NCI-H2029 treated with DMSO at 0.1 percent for 48 hours (cell line): ENCODE measurements at regions not wholly inside any gene's neighbourhood (a gene's known extent, or its start where the extent isn't known, plus 50 kb on each side); places are given as distances from the start of the nearest gene placed in this dataset.

ENCODE experiments used
- DNase-seq: peaks from one replicate; lab custom pipeline; 2025; lab: John Stamatoyannopoulos, UW

DNA sequence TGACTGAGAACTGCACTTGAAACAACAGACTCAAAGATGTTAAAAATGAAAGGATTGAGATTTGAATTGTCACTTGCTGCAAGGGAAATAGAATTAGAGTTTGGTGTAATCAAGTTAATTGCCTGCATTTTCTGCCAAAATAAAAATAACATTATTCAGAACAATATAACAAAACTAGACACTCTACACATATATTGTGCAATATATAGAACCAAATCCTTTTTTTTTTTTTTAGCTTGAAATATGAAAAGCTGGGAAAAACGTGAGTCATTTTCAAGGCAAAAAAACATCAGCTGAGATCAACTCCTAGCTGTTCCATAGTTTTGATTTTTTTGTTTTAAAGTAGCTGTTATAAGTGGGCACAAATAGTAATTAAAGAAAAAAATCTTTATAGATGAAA is 561.5 kb downstream of the DNAJB9 start:
- DNase-seq: no peak

GRCh38 chr7:109136893-109137292 is 567.2 kb downstream of the DNAJB9 start:
- DNase-seq: no peak

DNA sequence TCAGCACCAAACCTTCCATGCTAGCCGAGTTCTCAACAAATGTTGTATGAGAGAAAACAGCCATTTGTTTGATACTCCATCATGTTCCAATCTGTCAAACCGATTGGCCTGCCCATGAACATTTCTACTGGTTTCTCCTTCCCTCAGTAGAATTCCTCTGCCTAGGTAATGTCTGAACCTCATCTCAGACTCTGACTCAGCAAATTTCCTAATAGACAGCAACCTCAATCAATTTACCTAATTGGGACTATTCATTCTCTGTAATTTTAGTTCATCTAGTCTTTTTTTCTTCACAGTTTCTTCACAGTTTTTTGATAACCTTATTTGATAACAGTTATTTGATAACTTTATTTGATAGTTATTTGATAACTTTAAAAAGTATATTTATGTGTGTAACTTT is 585.1 kb downstream of the DNAJB9 start:
- no peak for DNase-seq

DNA sequence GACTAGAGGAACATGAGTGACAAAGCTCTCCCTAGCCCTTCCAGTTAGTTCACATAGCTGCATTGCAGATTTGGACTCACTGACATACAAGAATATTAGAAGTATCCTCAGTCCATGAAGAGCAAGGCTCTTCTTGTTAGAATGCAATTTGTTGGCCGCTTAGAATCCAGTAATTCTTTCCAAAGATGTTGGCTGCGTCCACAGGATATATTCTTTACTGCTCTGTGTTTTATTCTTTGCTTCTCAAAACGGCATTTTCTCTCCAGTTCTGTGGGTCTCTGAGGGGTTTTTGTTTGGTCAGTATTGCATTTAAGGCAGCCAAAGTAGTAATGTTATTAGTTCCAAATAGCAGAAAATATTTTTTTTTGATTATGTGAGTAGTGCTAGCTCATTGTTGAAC is 588.6 kb downstream of the DNAJB9 start:
- no peak for DNase-seq

DNA sequence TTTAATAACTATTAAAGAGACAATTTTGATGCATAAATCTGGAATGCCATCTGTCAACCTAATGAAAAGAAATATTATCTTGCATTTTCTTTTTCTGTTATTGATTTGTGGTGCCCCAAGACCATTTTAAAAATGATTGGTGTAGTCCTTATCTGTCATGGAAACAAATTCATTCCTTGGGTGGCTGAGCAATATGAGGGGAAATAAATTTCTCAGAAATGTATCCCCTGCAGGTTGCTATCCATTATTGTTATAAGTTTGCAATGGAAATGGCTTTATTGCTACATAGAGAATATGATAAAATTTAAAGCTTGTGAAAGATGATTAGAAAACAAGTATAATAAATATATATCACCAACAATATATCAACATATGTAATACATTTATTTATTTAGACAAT is 607.0 kb downstream of the DNAJB9 start:
- no peak for DNase-seq

- no peak for DNase-seq
These were observed 608.7 kb downstream of the DNAJB9 start for GRCh38 chr7:109178342-109178741.

- DNase-seq: no peak
These were observed 609.9 kb downstream of the DNAJB9 start for GRCh38 chr7:109179601-109180000.

DNA sequence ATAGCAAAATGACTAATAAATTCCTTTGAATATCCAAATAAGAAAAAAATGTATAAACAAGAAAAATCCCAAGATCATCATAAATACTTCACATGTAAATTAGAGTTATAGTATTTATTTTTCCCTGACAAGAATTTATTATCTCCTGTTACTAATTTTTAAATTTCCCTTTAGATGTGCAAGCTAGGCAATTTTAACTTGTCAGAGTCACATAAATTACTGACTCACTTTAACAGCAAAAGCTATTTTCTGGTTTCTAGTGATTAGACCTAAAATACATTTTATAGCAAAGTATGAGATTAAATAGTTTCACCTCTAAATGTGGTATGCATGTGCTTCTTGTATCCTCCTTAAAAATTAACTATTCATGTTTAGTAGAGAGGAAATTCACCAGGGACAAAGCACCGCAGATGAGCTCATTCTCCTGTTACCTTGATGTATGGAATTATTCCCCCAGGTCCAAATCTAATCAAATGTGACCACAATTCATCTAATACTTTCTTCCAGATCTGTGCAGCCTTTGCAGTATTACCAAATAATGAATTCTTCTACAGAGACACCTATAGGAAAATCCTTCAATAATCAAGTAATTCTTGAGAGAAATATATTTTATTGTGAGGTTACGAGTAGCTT is 621.2 kb downstream of the DNAJB9 start:
- no peak for DNase-seq

DNA sequence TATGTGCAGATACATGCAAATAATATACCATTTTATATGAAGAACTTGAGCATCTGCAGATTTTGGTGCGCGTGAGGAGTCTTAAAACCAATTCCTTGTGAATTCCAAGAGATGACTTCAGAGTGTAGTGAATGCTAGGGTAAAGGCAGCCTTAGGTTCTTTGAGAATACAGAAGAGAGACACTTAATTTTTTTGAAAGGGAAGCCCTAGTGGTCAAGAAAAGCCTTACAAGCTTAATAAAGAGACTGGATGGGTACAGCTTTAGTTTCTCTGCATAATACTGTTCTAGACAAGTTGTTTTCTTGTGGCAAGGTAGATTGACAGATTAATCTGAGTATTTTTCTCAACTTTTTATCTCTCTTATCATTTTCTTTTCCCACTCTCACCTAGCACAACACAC is 636.5 kb downstream of the DNAJB9 start:
- no peak for DNase-seq

DNA sequence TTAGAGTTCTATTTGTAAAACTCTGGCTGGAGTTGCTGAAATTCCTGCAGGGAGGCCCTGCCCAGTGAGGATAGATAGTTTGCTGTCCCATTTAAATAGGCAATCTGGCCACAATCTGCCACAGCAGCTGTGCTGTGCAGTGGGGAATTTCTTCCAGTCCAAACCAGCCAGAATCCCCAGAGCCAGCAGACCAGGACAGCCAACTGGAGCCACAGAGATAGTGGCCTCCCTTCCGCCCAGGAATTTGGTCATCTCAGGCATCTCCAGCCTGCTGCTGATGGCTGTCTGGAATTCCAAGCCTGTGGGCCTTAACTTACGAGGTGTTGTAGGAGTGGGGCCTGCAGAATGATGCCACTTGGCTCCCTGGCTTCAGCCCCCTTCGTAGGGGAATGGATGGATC is 643.4 kb downstream of the DNAJB9 start:
- no peak for DNase-seq

DNA sequence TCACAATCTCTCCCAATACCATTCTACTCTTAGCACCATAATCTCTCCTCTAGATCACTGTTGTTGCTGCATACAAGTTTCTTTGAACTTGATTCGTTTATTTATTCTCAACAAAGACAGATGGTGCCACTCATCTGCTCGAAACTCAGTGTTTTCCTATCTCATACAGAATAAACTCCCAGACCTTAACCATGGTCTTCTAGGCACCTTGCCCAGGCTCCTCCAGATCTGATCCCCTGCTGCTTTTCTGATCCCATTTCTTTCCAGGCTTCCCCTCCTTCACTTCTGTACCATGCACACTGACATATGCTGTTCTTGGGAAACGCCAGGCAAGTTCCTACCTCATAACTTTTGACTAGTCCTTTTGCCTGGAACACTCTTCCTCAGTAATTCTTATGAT is 645.7 kb downstream of the DNAJB9 start:
- no peak for DNase-seq

DNA sequence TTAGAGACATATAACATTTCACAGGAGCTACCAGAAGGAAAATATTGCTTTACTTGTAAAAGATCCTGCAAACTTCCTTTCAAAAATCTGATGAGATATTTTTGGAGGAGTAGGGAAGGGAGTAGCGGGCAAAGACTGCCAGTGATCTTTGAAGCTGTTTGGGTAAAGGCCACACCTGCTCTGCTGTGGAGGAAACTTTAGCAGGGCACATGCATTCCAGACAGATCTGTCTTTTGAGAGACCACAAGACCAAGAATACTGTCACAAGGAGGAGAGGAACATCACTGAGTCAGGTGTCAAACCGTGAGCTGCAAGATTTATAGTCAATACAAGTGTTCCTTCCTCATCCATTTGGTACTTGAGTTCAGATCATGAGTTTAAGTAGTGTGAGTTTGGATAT is 654.4 kb downstream of the DNAJB9 start:
- no peak for DNase-seq

GRCh38 chr7:109226699-109227098 is 657.0 kb downstream of the DNAJB9 start:
- DNase-seq: no peak

- DNase-seq: no peak
These were observed 665.6 kb downstream of the DNAJB9 start for GRCh38 chr7:109235316-109235715.

DNA sequence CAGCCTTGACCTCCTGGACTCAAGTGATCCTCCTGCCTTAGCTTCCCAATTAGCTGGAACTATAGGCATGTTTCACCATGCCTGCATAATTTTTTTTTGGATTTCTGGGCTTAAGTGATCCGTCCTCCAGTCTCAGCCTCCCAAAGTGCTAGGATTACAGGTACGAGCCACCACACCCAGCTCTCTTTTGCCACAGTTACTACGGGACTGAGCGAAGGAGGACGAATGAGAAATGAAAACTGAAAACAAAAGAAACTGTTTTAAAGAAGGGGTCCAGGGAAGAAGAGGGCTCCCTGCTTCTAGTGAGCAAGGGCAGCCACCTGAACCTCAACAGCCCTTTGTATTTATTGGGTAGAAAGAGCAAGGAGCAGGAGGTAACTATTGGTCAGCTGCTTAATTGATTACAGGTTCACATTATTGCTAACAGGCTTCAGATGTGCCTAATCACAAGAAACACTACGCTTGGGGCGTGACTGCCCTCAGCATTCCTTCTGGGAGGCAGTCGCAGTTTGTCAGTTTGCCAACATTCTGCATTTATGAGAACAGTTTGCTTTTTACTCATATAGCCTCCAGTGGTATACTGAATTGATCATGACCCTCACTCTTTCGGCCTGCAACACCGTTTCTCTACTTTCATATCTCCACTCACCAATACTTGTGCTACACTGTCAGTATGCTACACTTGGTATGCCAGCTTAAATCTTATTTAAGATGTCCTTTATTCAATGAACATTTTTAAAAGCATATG is 676.8 kb downstream of the DNAJB9 start:
- no peak for DNase-seq

DNA sequence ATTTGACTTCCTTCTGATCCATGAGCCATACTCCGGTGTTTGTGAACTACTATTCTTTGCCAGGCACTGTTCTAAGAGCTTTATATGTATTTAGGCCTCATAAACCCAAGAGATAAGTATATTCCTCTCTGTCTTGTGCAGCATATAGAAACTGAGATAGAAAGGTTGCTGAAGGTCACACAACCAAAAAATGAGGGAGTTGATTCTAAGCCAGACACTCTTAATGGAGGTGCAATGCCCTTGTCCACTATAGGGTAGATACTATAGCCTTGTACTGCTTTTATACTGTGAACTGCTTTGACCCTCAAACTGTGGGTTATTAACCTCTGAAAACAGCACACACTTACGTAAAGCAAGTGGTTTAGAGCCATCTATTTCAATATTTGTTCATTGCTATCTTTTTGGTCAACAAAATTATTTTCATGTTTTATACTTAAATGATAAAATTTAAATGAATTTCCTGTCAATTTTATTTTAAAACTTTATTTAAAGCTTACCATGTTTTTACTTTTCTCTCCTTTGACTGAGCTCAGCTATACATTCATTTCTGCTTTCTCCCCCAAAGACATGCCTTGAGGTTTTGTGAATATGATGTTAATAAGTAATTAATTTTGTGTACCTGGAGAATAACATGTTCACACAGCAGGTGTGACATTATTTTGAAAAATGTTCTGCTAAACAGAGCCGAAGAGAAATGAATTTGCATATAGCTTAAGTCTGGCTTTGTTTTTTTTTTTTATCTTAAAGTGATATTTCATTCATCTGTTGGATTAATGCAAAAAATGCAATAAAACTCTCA is 687.3 kb downstream of the DNAJB9 start:
- DNase-seq: no peak

DNA sequence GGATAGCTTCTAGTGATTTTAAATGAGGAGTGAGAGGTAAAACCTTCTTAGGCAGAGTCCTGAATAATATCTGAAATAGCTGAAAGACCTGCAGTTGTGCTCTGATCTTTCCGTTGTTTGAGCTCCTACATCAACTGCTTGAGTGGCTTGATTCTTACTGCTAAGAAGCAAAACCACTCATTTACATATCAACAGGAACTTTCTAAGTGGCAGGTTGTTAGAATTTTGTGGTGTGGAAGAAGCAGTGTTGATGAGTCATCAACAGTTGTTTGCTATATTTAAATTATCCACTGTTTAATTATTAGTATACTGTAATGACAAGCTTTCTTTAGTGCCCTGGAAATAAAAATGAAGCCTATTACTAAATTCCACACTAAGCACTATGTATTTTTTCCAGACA is 689.5 kb downstream of the DNAJB9 start:
- DNase-seq: no peak

- DNase-seq: no peak
These were observed 692.1 kb downstream of the DNAJB9 start for GRCh38 chr7:109261781-109262180.

- no peak for DNase-seq
These were observed 696.9 kb downstream of the DNAJB9 start for GRCh38 chr7:109266610-109267009.

DNA sequence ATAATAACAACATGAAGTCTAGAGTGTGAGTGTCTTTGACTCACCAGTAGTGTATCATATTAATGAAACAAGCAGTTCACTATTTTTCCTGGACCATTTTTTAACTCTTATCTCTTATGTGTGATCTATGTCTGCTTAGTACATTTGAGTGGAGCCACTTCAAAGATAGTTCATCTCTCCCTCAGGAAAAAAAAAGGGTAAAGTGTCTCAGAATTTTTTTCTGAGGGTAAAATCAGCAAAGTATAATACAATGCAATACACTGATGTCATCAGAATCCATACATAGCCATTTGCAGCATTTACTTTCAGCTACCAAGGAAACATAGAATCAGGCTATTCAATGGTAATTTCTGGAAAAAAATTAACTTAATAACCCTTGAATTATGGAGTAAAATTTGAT is 706.7 kb downstream of the DNAJB9 start:
- DNase-seq: no peak

GRCh38 chr7:109282726-109283125 is 713.1 kb downstream of the DNAJB9 start:
- no peak for DNase-seq

GRCh38 chr7:109284943-109285342 is 715.3 kb downstream of the DNAJB9 start:
- DNase-seq: no peak

DNA sequence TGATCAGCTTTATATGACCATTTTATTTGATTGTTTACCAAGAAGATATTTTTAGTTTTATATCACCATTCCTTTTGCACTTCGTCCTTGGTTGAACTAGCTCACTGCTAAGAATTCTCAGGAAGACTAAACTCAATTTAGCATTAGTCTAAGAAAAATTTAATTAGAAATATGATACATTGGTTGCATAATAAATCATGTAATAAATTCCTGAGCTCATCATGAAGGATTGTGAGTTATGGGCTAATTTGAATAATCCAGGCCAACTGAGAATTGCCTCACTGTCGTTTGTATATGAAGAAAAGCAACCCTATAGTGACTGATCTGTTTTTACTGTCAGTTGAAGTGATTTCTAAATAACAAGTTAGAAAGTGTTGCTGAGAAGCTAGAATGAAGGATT is 725.5 kb downstream of the DNAJB9 start:
- DNase-seq: no peak
